HEK293 (cell line): ENCODE measurements at regions not wholly inside any gene's neighbourhood (a gene's known extent, or its start where the extent isn't known, plus 50 kb on each side); places are given as distances from the start of the nearest gene placed in this dataset.

ENCODE experiments used
- CTCF ChIA-PET: fragments of 350-600 bp; formaldehyde crosslinking; extraction: SDS; loops from one replicate; lab custom pipeline; 2021; ENCODE audit warnings: antibody characterized with exemption; lab: Yijun Ruan, JAX
- POLR2A ChIA-PET: fragments of 300-600 bp; formaldehyde crosslinking; extraction: SDS; loops from one replicate; lab custom pipeline; 2020; ENCODE audit warnings: antibody characterized with exemption, inconsistent platforms; lab: Yijun Ruan, JAX
- H3K27ac ChIP-seq: fragments of 200-500 bp; sonication (Bioruptor generic); 2 replicates; pipeline ENCODE4 v1.5.1; 2014; ENCODE audit warnings: low read depth, low read length, control low read depth, inconsistent platforms; ENCODE audit errors: extremely low read depth
- H3K36me3 ChIP-seq, 2 experiments: fragments of 200-500 bp in 1 of 2; sonication (Bioruptor generic) in 1 of 2; 1 replicate in 1 of 2; 2 replicates in 1 of 2; pipeline ENCODE4 v1.5.1; 2014 to 2017; ENCODE audit warnings: inconsistent platforms in 2 of 2, low read length in 2 of 2; ENCODE audit not compliant: control insufficient read depth in 2 of 2, insufficient read depth in 1 of 2
- H3K4me1 ChIP-seq: fragments of 200-500 bp; sonication (Bioruptor generic); 2 replicates; pipeline ENCODE4 v1.5.1; 2014; ENCODE audit warnings: mild to moderate bottlenecking, low read length, inconsistent platforms; ENCODE audit not compliant: control insufficient read depth, insufficient read depth
- H3K4me3 ChIP-seq: 2 replicates; pipeline ENCODE4 v1.5.1; 2011; ENCODE audit warnings: low read depth, mild to moderate bottlenecking, control low read depth, low read length, moderate library complexity
- H3K9me3 ChIP-seq: fragments of 200-500 bp; sonication (Bioruptor generic); 2 replicates; pipeline ENCODE4 v1.5.1; 2014; ENCODE audit warnings: low read depth, low read length, inconsistent platforms; ENCODE audit not compliant: control insufficient read depth, insufficient read depth
- KLF1 ChIP-seq: fragments of 450-650 bp; formaldehyde crosslinking; IDR thresholded peaks from 2 replicates; pipeline ENCODE4 v1.5.1; 2016; ENCODE audit warnings: missing biosample characterization, missing genetic modification characterization
- MYNN ChIP-seq: fragments of 450-650 bp; formaldehyde crosslinking; IDR thresholded peaks from 2 replicates; pipeline ENCODE4 v1.5.1; 2016; ENCODE audit warnings: missing biosample characterization, missing genetic modification characterization, borderline replicate concordance
- RBAK ChIP-seq: fragments of 450-650 bp; formaldehyde crosslinking; IDR thresholded peaks from 2 replicates; pipeline ENCODE4 v1.5.1; 2016; ENCODE audit warnings: missing biosample characterization, missing genetic modification characterization
- SP3 ChIP-seq: fragments of 450-650 bp; formaldehyde crosslinking; IDR thresholded peaks from 2 replicates; pipeline ENCODE4 v1.5.1; 2016; ENCODE audit warnings: missing biosample characterization, missing genetic modification characterization
- TRIM28 ChIP-seq: IDR thresholded peaks from 2 replicates; pipeline ENCODE4 v1.6.1; 2011; ENCODE audit warnings: low read length, control low read depth, borderline replicate concordance
- ZFP41 ChIP-seq: fragments of 450-650 bp; formaldehyde crosslinking; IDR thresholded peaks from 2 replicates; pipeline ENCODE4 v1.5.1; 2016; ENCODE audit warnings: missing biosample characterization, missing genetic modification characterization, borderline replicate concordance
- ZNF140 ChIP-seq: fragments of 450-650 bp; formaldehyde crosslinking; IDR thresholded peaks from 2 replicates; pipeline ENCODE4 v1.5.1; 2016; ENCODE audit warnings: missing biosample characterization, missing genetic modification characterization
- ZNF155 ChIP-seq: fragments of 450-650 bp; formaldehyde crosslinking; IDR thresholded peaks from 2 replicates; pipeline ENCODE4 v1.5.1; 2016; ENCODE audit warnings: missing biosample characterization, missing genetic modification characterization
- ZNF174 ChIP-seq: fragments of 450-650 bp; formaldehyde crosslinking; IDR thresholded peaks from 2 replicates; pipeline ENCODE4 v1.5.0; 2017; ENCODE audit warnings: missing biosample characterization, mild to moderate bottlenecking, missing genetic modification characterization
- ZNF24 ChIP-seq: fragments of 450-650 bp; formaldehyde crosslinking; IDR thresholded peaks from 2 replicates; pipeline ENCODE4 v1.5.1; 2016; ENCODE audit warnings: missing biosample characterization, missing genetic modification characterization
- ZNF26 ChIP-seq: fragments of 450-650 bp; formaldehyde crosslinking; IDR thresholded peaks from 2 replicates; pipeline ENCODE4 v1.5.1; 2016; ENCODE audit warnings: missing biosample characterization, missing genetic modification characterization
- ZNF394 ChIP-seq: fragments of 450-650 bp; formaldehyde crosslinking; IDR thresholded peaks from 2 replicates; pipeline ENCODE4 v1.5.1; 2016; ENCODE audit warnings: missing biosample characterization, missing genetic modification characterization, mild to moderate bottlenecking, moderate library complexity, borderline replicate concordance
- ZNF423 ChIP-seq: fragments of 450-650 bp; formaldehyde crosslinking; IDR thresholded peaks from 2 replicates; pipeline ENCODE4 v1.5.1; 2016; ENCODE audit warnings: missing biosample characterization, missing genetic modification characterization
- ZNF510 ChIP-seq: fragments of 450-650 bp; formaldehyde crosslinking; IDR thresholded peaks from 2 replicates; pipeline ENCODE4 v1.5.1; 2018; ENCODE audit warnings: mild to moderate bottlenecking, missing genetic modification characterization, missing biosample characterization; ENCODE audit not compliant: insufficient replicate concordance
- ZNF514 ChIP-seq: fragments of 450-650 bp; formaldehyde crosslinking; IDR thresholded peaks from 2 replicates; pipeline ENCODE4 v1.5.1; 2016; ENCODE audit warnings: missing biosample characterization, missing genetic modification characterization
- ZNF529 ChIP-seq: fragments of 450-650 bp; formaldehyde crosslinking; IDR thresholded peaks from 2 replicates; pipeline ENCODE4 v1.5.1; 2017; ENCODE audit warnings: missing genetic modification characterization, missing biosample characterization; ENCODE audit not compliant: insufficient replicate concordance
- ZNF660 ChIP-seq: fragments of 450-650 bp; IDR thresholded peaks from 2 replicates; pipeline ENCODE4 v1.5.1; 2018; ENCODE audit warnings: missing biosample characterization, mild to moderate bottlenecking, missing genetic modification characterization
- ZNF692 ChIP-seq: fragments of 450-650 bp; formaldehyde crosslinking; IDR thresholded peaks from 2 replicates; pipeline ENCODE4 v1.5.1; 2016; ENCODE audit warnings: missing biosample characterization, missing genetic modification characterization
- ZNF776 ChIP-seq: fragments of 450-650 bp; formaldehyde crosslinking; IDR thresholded peaks from 2 replicates; pipeline ENCODE4 v1.5.0; 2017; ENCODE audit warnings: missing biosample characterization, missing genetic modification characterization, borderline replicate concordance
- ZSCAN23 ChIP-seq: fragments of 450-650 bp; formaldehyde crosslinking; IDR thresholded peaks from 2 replicates; pipeline ENCODE4 v1.5.1; 2016; ENCODE audit warnings: missing biosample characterization, missing genetic modification characterization
- TF ChIP-seq, protein P1 (sequence below): fragments of 450-650 bp; formaldehyde crosslinking; IDR thresholded peaks from 2 replicates; pipeline ENCODE4 v1.5.1; 2016; ENCODE audit warnings: missing biosample characterization, missing genetic modification characterization, low read depth
- TF ChIP-seq, protein P2 (sequence below): fragments of 450-650 bp; formaldehyde crosslinking; IDR thresholded peaks from 2 replicates; pipeline ENCODE4 v1.5.0; 2017; ENCODE audit warnings: missing biosample characterization, missing genetic modification characterization, borderline replicate concordance

- Histone ChIP-seq H3K9me3 (no peaks in the 10 kb centered on the region), H3K27ac (no peak overlapping the region), H3K4me3 (no peak overlapping the region), H3K36me3 (no peaks in the 10 kb centered on the region), H3K4me1 (no peaks in the 10 kb centered on the region)
- TF ChIP-seq ZNF174 (no peak), ZNF776 (tag by site-specific recombination) (no peak), KLF1 (peak; percentile 47; the same call in 1 of the 2 replicates)
- TF ChIP-seq, all 188 proteins: peak for 1
- CTCF ChIA-PET, result no interaction called here
- POLR2A ChIA-PET, result no interaction called here
Measured at GRCh38 chr12:106004289-106004688, 134.5 kb downstream of the NUAK1 start.

DNA sequence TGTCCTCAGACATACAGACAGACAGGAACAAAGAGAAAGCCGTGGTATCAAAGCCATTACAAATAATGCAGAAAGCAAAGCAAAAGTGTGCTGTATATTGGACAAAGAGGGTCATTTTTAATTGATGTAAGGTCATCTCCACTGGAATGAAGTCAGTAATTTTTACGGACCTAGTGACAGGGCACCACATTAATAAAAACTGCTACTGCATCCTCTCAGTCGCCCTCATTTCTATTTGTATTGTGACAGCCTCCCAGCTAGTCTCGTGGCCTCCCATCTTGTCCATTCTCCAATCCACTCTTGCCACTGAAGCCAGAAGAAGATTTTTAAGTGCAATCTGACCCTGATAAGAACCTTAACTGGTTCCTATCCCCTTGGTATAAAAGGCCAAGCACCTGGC lies 132.4 kb downstream of the NUAK1 start:
- Histone ChIP-seq H3K4me1 (no peaks in the 10 kb centered on the region), H3K9me3 (no peaks in the 10 kb centered on the region), H3K27ac (no peak overlapping the region), H3K4me3 (no peak overlapping the region), H3K36me3 (no peaks in the 10 kb centered on the region)
- TF ChIP-seq ZNF692 (tag by site-specific recombination) (no peak), ZNF24 (tag by site-specific recombination) (no peak), ZFP41 (no peak)
- TF ChIP-seq, protein P1, sequence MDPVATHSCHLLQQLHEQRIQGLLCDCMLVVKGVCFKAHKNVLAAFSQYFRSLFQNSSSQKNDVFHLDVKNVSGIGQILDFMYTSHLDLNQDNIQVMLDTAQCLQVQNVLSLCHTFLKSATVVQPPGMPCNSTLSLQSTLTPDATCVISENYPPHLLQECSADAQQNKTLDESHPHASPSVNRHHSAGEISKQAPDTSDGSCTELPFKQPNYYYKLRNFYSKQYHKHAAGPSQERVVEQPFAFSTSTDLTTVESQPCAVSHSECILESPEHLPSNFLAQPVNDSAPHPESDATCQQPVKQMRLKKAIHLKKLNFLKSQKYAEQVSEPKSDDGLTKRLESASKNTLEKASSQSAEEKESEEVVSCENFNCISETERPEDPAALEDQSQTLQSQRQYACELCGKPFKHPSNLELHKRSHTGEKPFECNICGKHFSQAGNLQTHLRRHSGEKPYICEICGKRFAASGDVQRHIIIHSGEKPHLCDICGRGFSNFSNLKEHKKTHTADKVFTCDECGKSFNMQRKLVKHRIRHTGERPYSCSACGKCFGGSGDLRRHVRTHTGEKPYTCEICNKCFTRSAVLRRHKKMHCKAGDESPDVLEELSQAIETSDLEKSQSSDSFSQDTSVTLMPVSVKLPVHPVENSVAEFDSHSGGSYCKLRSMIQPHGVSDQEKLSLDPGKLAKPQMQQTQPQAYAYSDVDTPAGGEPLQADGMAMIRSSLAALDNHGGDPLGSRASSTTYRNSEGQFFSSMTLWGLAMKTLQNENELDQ (tag by site-specific recombination), result no peak
- TF ChIP-seq, protein P2, sequence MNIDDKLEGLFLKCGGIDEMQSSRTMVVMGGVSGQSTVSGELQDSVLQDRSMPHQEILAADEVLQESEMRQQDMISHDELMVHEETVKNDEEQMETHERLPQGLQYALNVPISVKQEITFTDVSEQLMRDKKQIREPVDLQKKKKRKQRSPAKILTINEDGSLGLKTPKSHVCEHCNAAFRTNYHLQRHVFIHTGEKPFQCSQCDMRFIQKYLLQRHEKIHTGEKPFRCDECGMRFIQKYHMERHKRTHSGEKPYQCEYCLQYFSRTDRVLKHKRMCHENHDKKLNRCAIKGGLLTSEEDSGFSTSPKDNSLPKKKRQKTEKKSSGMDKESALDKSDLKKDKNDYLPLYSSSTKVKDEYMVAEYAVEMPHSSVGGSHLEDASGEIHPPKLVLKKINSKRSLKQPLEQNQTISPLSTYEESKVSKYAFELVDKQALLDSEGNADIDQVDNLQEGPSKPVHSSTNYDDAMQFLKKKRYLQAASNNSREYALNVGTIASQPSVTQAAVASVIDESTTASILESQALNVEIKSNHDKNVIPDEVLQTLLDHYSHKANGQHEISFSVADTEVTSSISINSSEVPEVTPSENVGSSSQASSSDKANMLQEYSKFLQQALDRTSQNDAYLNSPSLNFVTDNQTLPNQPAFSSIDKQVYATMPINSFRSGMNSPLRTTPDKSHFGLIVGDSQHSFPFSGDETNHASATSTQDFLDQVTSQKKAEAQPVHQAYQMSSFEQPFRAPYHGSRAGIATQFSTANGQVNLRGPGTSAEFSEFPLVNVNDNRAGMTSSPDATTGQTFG (tag by site-specific recombination), result no peak
- CTCF ChIA-PET, result no interaction called here
- POLR2A ChIA-PET, result no interaction called here

- H3K4me3 ChIP-seq, result no peak overlapping the region
- H3K9me3 ChIP-seq, result no peaks in the 10 kb centered on the region
- CTCF ChIA-PET, result no interaction called here
- H3K36me3 ChIP-seq, result no peaks in the 10 kb centered on the region
- H3K27ac ChIP-seq, result no peak overlapping the region
- POLR2A ChIA-PET, result no interaction called here
- no peaks in the 10 kb centered on the region for H3K4me1 ChIP-seq
- TF ChIP-seq ZNF423 (tag by site-specific recombination) (no peak), SP3 (tag by site-specific recombination) (no peak), ZNF155 (tag by site-specific recombination) (no peak), ZNF394 (tag by site-specific recombination) (no peak), TRIM28 (no peak), MYNN (tag by site-specific recombination) (no peak), RBAK (tag by site-specific recombination) (no peak), ZNF514 (tag by site-specific recombination) (no peak), ZNF26 (no peak), ZNF529 (tag by site-specific recombination) (no peak), ZNF660 (tag by site-specific recombination) (no peak), ZNF140 (tag by site-specific recombination) (no peak), ZNF510 (tag by site-specific recombination) (no peak), ZSCAN23 (no peak), ZNF692 (tag by site-specific recombination) (no peak)
Measured at GRCh38 chr12:106006940-106007339, 131.8 kb downstream of the NUAK1 start.
